ENCODE measurements at regions not wholly inside any gene's neighbourhood (a gene's known extent, or its start where the extent isn't known, plus 50 kb on each side); places are given as distances from the start of the nearest gene placed in this dataset.

DNA sequence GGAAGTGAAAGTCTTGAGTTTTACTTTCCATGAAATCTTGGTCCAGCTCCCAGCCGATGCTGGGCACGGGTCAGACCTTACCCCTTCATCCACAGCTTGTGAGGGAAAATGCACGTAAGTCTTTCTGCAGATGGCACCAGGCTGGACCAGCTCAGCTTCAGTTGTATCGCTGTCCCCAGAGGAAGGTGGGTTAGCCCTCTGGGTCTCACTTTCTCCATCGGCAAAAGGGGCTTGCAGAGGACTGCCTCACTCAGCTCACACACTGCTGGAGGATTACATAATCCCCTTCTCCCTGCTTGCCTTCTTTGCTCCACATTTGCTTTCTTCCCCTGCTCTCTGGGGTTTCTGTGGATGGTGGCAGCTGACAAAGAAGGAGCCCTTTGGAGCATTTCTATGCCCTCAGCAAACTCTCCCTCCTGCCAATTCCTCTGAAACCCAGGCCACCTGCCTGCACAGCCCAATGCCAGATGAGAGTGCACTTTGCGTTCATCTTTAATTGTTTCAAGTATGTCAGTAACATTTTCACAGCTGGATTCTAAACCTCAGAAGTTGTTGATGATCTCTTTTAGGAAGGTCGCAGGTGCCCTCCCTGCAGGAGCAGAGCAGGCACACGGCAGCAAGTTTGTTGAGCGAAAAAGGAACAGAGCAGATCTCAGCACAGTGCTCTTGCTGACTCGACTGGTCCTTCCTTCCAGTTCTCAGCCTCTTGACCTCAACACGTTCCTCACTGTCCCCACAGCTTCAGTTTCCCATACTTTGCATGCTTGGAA, 155.6 kb upstream of the GLI2 start:
- ChIA-PET CTCF (ENCODE audit: low intra/inter-chr PET ratio, low total read pairs) (no interaction called here), POLR2A (no interaction called here)
- no peaks in the 10 kb centered on the region for H3K4me1 ChIP-seq (ENCODE audit: insufficient read depth, low read length)
- H3K36me3 ChIP-seq (replicated peaks in 1 of 2; ENCODE audit: control insufficient read depth in 1 of 2, insufficient read depth in 2 of 2, low read length in 2 of 2) = no peaks in the 10 kb centered on the region
- BruUV-seq (replicated peaks) = no TSS peak
- H3K79me2 ChIP-seq (ENCODE audit: insufficient read depth, low read length) = no peaks in the 10 kb centered on the region
- intact Hi-C loops (cut with micrococcal nuclease; ENCODE audit: unreplicated experiment) = no loop called here
- FAIRE-seq (no peak), DNase-seq (ENCODE audit: low spot score) (no peak), ATAC-seq (no peak)
- peaks cover 7 to 84% of the 10 kb centered on the region in 2 experiments; a peak in 4 of 5 replicates for H3K27me3 ChIP-seq (ENCODE audit: control insufficient read depth in 1 of 2, insufficient read depth in 2 of 2, low read length in 2 of 2)
- in situ Hi-C loops (cut with HindIII; ENCODE audit: extremely low pct_ligation_motif_present, low pct_unique_long_range_greater_than_20kb) = no loop called here
- H2AFZ ChIP-seq (ENCODE audit: low read length) = no peak overlapping the region
- H3K9me3 ChIP-seq (ENCODE audit: low read length) = no peaks in the 10 kb centered on the region
- TF ChIP-seq ZNF878 (CRISPR knock-in tag; IDR thresholded peaks at IDR 0.05) (no peak), ESRRA (CRISPR knock-in tag; IDR thresholded peaks at IDR 0.05; ENCODE audit: low read depth) (no peak), DMAP1 (CRISPR knock-in tag; IDR thresholded peaks at IDR 0.05) (no peak), NCOA5 (CRISPR knock-in tag; IDR thresholded peaks at IDR 0.05) (no peak)
- TF ChIP-seq, protein P1, sequence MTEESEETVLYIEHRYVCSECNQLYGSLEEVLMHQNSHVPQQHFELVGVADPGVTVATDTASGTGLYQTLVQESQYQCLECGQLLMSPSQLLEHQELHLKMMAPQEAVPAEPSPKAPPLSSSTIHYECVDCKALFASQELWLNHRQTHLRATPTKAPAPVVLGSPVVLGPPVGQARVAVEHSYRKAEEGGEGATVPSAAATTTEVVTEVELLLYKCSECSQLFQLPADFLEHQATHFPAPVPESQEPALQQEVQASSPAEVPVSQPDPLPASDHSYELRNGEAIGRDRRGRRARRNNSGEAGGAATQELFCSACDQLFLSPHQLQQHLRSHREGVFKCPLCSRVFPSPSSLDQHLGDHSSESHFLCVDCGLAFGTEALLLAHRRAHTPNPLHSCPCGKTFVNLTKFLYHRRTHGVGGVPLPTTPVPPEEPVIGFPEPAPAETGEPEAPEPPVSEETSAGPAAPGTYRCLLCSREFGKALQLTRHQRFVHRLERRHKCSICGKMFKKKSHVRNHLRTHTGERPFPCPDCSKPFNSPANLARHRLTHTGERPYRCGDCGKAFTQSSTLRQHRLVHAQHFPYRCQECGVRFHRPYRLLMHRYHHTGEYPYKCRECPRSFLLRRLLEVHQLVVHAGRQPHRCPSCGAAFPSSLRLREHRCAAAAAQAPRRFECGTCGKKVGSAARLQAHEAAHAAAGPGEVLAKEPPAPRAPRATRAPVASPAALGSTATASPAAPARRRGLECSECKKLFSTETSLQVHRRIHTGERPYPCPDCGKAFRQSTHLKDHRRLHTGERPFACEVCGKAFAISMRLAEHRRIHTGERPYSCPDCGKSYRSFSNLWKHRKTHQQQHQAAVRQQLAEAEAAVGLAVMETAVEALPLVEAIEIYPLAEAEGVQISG (CRISPR knock-in tag; IDR thresholded peaks at IDR 0.05) = no peak
- H3K4me2 ChIP-seq (ENCODE audit: low read depth, low read length) = no peak overlapping the region
- H3K9ac ChIP-seq (ENCODE audit: insufficient read depth, low read depth, low read length) = no peak overlapping the region
- no peaks in the 10 kb centered on the region for H4K20me1 ChIP-seq (ENCODE audit: insufficient read depth, low read length)
- WGBS (ENCODE audit: low lambda C conversion rate) = 25% methylated on average over 11 of the region's 11 CpGs
- H3K27ac ChIP-seq (ENCODE audit: extremely low read length, insufficient read depth, low read length) = no peak overlapping the region
- no peak overlapping the region for H3K4me3 ChIP-seq (replicated peaks in 1 of 3; ENCODE audit: insufficient read depth in 1 of 3, low read depth in 2 of 3, low read length in 3 of 3)

DNA sequence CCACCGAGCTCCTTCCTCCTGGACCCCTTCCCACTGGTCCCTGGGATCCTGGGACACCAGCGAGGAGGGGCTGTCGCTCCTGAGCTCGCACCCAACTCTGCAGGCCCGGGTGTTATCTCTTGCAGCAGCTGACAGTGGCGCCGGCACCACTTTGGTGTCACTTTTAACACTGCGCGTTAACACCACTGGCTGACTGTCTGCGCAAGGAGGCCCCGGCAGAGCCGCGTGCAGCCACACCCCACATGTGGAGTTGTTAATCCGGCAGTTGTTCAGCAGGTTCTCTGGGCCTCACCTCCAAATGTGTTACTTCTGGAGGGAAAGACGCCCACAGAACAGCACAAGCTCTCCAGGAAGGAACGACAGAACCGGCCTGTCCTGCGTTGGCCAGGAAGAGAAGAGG, 155.0 kb upstream of the GLI2 start:
- Histone ChIP-seq H2AFZ (ENCODE audit: low read length) (no peak overlapping the region), H3K4me3 (replicated peaks in 1 of 3; ENCODE audit: insufficient read depth in 1 of 3, low read depth in 2 of 3, low read length in 3 of 3) (no peak overlapping the region), H3K79me2 (ENCODE audit: insufficient read depth, low read length) (no peaks in the 10 kb centered on the region), H4K20me1 (ENCODE audit: insufficient read depth, low read length) (no peaks in the 10 kb centered on the region), H3K9ac (ENCODE audit: insufficient read depth, low read depth, low read length) (no peak overlapping the region), H3K9me3 (ENCODE audit: low read length) (no peaks in the 10 kb centered on the region), H3K36me3 (replicated peaks in 1 of 2; ENCODE audit: control insufficient read depth in 1 of 2, insufficient read depth in 2 of 2, low read length in 2 of 2) (no peaks in the 10 kb centered on the region), H3K27ac (ENCODE audit: extremely low read length, insufficient read depth, low read length) (no peak overlapping the region), H3K4me1 (ENCODE audit: insufficient read depth, low read length) (no peaks in the 10 kb centered on the region), H3K4me2 (ENCODE audit: low read depth, low read length) (no peak overlapping the region), H3K27me3 (ENCODE audit: control insufficient read depth in 1 of 2, insufficient read depth in 2 of 2, low read length in 2 of 2) (peaks cover 7 to 84% of the 10 kb centered on the region in 2 experiments; a peak in 4 of 5 replicates)
- POLR2A ChIA-PET = no interaction called here
- no peak for DNase-seq (ENCODE audit: low spot score)
- in situ Hi-C loops (cut with HindIII; ENCODE audit: extremely low pct_ligation_motif_present, low pct_unique_long_range_greater_than_20kb) = no loop called here
- FAIRE-seq = no peak
- WGBS (ENCODE audit: low lambda C conversion rate) = 49% methylated on average over 17 of the region's 18 CpGs
- CTCF ChIA-PET (ENCODE audit: low intra/inter-chr PET ratio, low total read pairs) = no interaction called here
- intact Hi-C loops (cut with micrococcal nuclease; ENCODE audit: unreplicated experiment) = no loop called here
- no TSS peak for BruUV-seq (replicated peaks)
- ATAC-seq = no peak
- TF ChIP-seq, protein P2, sequence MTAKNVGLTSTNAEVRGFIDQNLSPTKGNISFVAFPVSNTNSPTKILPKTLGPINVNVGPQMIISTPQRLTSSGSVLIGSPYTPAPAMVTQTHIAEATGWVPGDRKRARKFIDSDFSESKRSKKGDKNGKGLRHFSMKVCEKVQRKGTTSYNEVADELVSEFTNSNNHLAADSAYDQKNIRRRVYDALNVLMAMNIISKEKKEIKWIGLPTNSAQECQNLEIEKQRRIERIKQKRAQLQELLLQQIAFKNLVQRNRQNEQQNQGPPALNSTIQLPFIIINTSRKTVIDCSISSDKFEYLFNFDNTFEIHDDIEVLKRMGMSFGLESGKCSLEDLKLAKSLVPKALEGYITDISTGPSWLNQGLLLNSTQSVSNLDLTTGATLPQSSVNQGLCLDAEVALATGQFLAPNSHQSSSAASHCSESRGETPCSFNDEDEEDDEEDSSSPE (CRISPR knock-in tag; IDR thresholded peaks at IDR 0.05) = no peak
- TF ChIP-seq ZNF451 (CRISPR knock-in tag; IDR thresholded peaks at IDR 0.05) (no peak), IKZF4 (CRISPR knock-in tag; IDR thresholded peaks at IDR 0.05; ENCODE audit: borderline replicate concordance, low read depth, not compliant biosample characterization) (no peak), FOSL1 (CRISPR knock-in tag; IDR thresholded peaks at IDR 0.05; ENCODE audit: borderline replicate concordance) (no peak)
- TF ChIP-seq, protein P3, sequence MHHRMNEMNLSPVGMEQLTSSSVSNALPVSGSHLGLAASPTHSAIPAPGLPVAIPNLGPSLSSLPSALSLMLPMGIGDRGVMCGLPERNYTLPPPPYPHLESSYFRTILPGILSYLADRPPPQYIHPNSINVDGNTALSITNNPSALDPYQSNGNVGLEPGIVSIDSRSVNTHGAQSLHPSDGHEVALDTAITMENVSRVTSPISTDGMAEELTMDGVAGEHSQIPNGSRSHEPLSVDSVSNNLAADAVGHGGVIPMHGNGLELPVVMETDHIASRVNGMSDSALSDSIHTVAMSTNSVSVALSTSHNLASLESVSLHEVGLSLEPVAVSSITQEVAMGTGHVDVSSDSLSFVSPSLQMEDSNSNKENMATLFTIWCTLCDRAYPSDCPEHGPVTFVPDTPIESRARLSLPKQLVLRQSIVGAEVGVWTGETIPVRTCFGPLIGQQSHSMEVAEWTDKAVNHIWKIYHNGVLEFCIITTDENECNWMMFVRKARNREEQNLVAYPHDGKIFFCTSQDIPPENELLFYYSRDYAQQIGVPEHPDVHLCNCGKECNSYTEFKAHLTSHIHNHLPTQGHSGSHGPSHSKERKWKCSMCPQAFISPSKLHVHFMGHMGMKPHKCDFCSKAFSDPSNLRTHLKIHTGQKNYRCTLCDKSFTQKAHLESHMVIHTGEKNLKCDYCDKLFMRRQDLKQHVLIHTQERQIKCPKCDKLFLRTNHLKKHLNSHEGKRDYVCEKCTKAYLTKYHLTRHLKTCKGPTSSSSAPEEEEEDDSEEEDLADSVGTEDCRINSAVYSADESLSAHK (CRISPR knock-in tag; IDR thresholded peaks at IDR 0.05; ENCODE audit: borderline replicate concordance) = no peak
